ENCODE measurements at regions not wholly inside any gene's neighbourhood (a gene's known extent, or its start where the extent isn't known, plus 50 kb on each side); places are given as distances from the start of the nearest gene placed in this dataset.

- TF ChIP-seq FOXK2 (conservative IDR thresholded peaks at IDR 0.05 in 1 of 2, IDR thresholded peaks at IDR 0.05 in 1 of 2; ENCODE audit: low read depth in 2 of 2) (no peak), ZNF764 (CRISPR knock-in tag; IDR thresholded peaks at IDR 0.05; ENCODE audit: low read depth) (no peak), ZKSCAN3 (CRISPR knock-in tag; IDR thresholded peaks at IDR 0.05) (no peak)
These were observed 167.8 kb downstream of the RASEF start (continued) for GRCh38 chr9:82894961-82895821.

DNA sequence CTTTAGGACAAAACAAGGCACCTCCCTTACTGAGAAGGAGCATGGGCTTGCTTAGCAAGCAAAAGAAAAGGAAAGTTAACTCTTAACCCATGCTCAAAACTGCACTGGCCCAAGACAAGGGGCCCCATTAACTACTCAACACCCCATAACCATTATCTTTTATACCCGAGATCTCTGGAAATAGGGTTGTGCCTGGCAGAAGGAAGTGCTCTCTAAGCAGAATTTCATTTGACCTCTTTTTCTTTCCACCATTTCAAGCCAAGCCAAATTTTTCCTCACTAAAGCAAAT, 167.2 kb downstream of the RASEF start:
- 0% methylated on average over 1 of the region's 1 CpG for WGBS (ENCODE audit: insufficient coverage, low coverage, missing lambda C conversion rate)
- ATAC-seq (no peak), FAIRE-seq (no peak)
- TF ChIP-seq ETV1 (tag; conservative IDR thresholded peaks at IDR 0.05; ENCODE audit: low read depth), result no peak
- TF ChIP-seq NCOA1 (IDR thresholded peaks at IDR 0.05; ENCODE audit: low read depth), result no peak
- no peak for TF ChIP-seq TAF1 (IDR thresholded peaks at IDR 0.05; ENCODE audit: control insufficient read depth, extremely low read depth, insufficient read depth, low read length, severe bottlenecking)
- TF ChIP-seq DNMT1 (IDR thresholded peaks at IDR 0.05), result no peak
- TF ChIP-seq ZNF224 (CRISPR knock-in tag; IDR thresholded peaks at IDR 0.05), result no peak
- no peak for TF ChIP-seq RCOR1 (IDR thresholded peaks at IDR 0.05; ENCODE audit: borderline replicate concordance in 1 of 2, low read depth in 2 of 2, low read length in 2 of 2)
- no peak for TF ChIP-seq HNRNPUL1 (IDR thresholded peaks at IDR 0.05; ENCODE audit: low read length)
- no peak for TF ChIP-seq RBBP5 (IDR thresholded peaks at IDR 0.05; ENCODE audit: borderline replicate concordance, insufficient read depth, low read length, poor library complexity, severe bottlenecking)
- no peak for TF ChIP-seq MAZ (CRISPR knock-in tag; conservative IDR thresholded peaks at IDR 0.05 in 1 of 2, IDR thresholded peaks at IDR 0.05 in 1 of 2)
- TF ChIP-seq, protein P1, sequence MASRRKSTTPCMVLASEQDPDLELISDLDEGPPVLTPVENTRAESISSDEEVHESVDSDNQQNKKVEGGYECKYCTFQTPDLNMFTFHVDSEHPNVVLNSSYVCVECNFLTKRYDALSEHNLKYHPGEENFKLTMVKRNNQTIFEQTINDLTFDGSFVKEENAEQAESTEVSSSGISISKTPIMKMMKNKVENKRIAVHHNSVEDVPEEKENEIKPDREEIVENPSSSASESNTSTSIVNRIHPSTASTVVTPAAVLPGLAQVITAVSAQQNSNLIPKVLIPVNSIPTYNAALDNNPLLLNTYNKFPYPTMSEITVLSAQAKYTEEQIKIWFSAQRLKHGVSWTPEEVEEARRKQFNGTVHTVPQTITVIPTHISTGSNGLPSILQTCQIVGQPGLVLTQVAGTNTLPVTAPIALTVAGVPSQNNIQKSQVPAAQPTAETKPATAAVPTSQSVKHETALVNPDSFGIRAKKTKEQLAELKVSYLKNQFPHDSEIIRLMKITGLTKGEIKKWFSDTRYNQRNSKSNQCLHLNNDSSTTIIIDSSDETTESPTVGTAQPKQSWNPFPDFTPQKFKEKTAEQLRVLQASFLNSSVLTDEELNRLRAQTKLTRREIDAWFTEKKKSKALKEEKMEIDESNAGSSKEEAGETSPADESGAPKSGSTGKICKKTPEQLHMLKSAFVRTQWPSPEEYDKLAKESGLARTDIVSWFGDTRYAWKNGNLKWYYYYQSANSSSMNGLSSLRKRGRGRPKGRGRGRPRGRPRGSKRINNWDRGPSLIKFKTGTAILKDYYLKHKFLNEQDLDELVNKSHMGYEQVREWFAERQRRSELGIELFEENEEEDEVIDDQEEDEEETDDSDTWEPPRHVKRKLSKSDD (conservative IDR thresholded peaks at IDR 0.05; ENCODE audit: low read length), result no peak
- no peak for TF ChIP-seq HNRNPLL (IDR thresholded peaks at IDR 0.05; ENCODE audit: low read depth, low read length, poor library complexity, severe bottlenecking)
- TF ChIP-seq TAF7 (tag; IDR thresholded peaks at IDR 0.05), result no peak
- TF ChIP-seq PHF20 (IDR thresholded peaks at IDR 0.05; ENCODE audit: partially characterized antibody), result no peak
- TF ChIP-seq ZNF41 (CRISPR knock-in tag; conservative IDR thresholded peaks at IDR 0.05), result no peak
- TF ChIP-seq MTA1 (IDR thresholded peaks at IDR 0.05; ENCODE audit: borderline replicate concordance), result no peak
- no peak for TF ChIP-seq NFE2L1 (tag; IDR thresholded peaks at IDR 0.05; ENCODE audit: borderline replicate concordance, low read depth)
- no peak for TF ChIP-seq ZNF253 (CRISPR knock-in tag; conservative IDR thresholded peaks at IDR 0.05)

More for the DNA sequence above, 167.2 kb downstream of the RASEF start:
- H3K4me2 ChIP-seq (ENCODE audit: insufficient read depth, low read length), result no peak overlapping the region
- ChIA-PET POLR2A (no interaction called here), CTCF (ENCODE audit: low intra/inter-chr PET ratio) (no interaction called here)
- no peaks in the 10 kb centered on the region for H3K9me1 ChIP-seq (ENCODE audit: control insufficient read depth, insufficient read depth, low read length)
- H3K9ac ChIP-seq (ENCODE audit: insufficient read depth in 1 of 2, low read depth in 2 of 2, low read length in 2 of 2), result no peak overlapping the region
- no peak overlapping the region for H2AFZ ChIP-seq (ENCODE audit: low read depth, low read length)
- H3K27me3 ChIP-seq (ENCODE audit: control insufficient read depth in 2 of 2, insufficient read depth in 2 of 2, low read length in 2 of 2), result no peaks in the 10 kb centered on the region
- no peaks in the 10 kb centered on the region for H3K9me3 ChIP-seq (replicated peaks; ENCODE audit: control insufficient read depth, insufficient read depth, low read depth, low read length)
- in situ Hi-C loops (cut with MboI) (no loop called here), intact Hi-C loops (cut with micrococcal nuclease) (no loop called here)
- H3K27ac ChIP-seq (ENCODE audit: extremely low read depth, low read depth, low read length), result no peak overlapping the region
- H3K4me3 ChIP-seq, result no peak overlapping the region
- no peaks in the 10 kb centered on the region for H3K4me1 ChIP-seq (replicated peaks in 1 of 2; ENCODE audit: control insufficient read depth in 2 of 2, insufficient read depth in 2 of 2, low read length in 2 of 2)
- no peaks in the 10 kb centered on the region for H4K20me1 ChIP-seq (replicated peaks; ENCODE audit: control insufficient read depth, insufficient read depth, low read length)
- H3K79me2 ChIP-seq (ENCODE audit: control insufficient read depth, insufficient read depth, low read length), result no peaks in the 10 kb centered on the region
- DNase-seq (ENCODE audit: extremely low read depth in 1 of 4, low spot score in 3 of 4), result no peak
- BruUV-seq (replicated peaks), result no TSS peak
- no peaks in the 10 kb centered on the region for H3K36me3 ChIP-seq (ENCODE audit: control insufficient read depth, insufficient read depth, low read length)

Data from K562 (cell line).